ENCODE measurements at regions not wholly inside any gene's neighbourhood (a gene's known extent, or its start where the extent isn't known, plus 50 kb on each side); places are given as distances from the start of the nearest gene placed in this dataset.

DNA sequence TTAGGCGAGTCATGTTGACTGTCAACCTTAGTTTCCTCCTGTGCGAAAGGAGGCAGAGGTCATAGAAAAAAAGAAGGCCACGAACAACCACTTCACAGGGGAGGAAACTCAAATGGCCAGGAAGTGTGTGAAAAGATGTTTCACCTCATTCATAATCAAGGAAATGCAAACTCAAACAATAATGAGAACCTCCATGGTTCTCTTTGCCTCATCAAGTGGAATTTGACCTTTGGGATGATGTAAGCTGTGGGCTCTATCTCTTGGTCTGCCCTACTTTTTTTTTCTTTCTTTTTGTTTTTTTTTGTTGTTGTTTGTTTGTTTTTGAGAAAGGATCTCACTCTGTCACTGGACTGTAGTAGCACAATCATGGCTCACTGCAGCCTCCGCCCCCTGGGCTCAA lies 55.9 kb upstream of the GRHL3 start:
- TF ChIP-seq YY1 (IDR thresholded peaks at IDR 0.05; ENCODE audit: insufficient read depth, insufficient read length) (no peak), SUZ12 (IDR thresholded peaks at IDR 0.05; ENCODE audit: extremely low read depth, insufficient read depth, insufficient read length) (no peak)

All from NT2/D1 (cell line).